Femur (tissue), 1 donor: ENCODE measurements at regions not wholly inside any gene's neighbourhood (a gene's known extent, or its start where the extent isn't known, plus 50 kb on each side); places are given as distances from the start of the nearest gene placed in this dataset.

Experiments
- DNase-seq: peaks from one replicate; pipeline ENCODE4 v3.0.0-alpha.2; 2017

- no peak for DNase-seq
These were observed 73.8 kb downstream of the RTP5 start for GRCh38 chr2:241943209-241943850.

- no peak for DNase-seq
These were observed 74.5 kb downstream of the RTP5 start for GRCh38 chr2:241943961-241944575.

DNA sequence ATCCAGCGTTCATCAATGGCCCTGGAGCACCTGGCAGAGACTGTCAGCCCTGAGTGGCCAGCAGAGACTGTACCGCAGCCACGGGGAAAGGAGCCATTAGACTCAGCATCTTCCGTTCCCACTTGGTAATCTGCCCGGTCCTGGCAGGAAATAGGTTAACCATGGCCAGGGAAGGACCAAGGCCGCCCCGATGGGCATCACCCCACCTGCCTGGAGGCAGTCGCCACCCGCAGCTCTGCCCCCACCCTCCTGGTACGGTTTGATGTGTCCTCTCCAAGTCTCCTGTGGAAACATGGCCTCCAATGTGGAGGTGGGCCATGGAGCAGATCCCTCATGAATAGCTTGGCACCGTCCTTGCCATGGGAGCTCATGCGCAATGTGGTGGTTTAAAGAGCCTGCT lies 75.3 kb downstream of the RTP5 start:
- no peak for DNase-seq

DNA sequence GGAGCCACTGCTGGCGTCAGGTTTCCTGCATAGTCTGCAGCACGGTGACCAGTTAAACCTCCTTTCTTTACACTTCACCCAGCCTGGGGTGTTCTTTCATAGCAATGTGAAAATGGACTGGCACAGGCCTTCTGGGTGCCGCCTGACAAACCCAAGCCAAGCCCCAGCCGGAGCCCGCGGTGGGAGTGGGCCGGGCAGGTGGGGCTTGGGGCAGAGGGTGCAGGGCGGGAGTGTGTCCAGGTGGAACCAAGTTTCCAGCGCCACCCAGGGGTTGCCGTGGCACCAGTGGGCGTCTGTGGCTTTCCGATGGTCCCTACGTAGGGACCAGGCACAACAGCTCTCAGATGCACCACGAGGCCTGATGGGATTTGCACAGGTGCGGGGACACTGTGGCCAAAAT lies 75.8 kb downstream of the RTP5 start:
- no peak for DNase-seq

GRCh38 chr2:241945803-241946202 lies 76.3 kb downstream of the RTP5 start:
- DNase-seq: no peak

GRCh38 chr2:241946306-241947003 lies 76.9 kb downstream of the RTP5 start:
- DNase-seq: no peak

DNA sequence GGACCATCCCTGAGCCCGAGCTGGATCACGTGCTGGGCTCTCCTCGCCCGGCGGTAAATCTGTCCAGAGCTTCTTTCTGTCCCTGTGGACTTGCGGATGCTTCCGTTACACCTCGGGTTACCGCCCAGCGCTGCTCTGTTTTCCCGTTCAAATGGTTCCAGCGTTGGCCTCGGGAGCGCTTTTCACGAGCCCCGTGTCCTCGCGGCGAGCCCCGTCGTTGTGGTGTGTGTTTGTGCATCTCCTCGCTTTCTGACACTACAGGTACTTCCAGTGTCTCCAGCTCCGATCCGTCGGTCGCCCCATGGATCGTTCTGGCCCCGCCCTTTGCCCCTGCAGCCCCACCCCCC lies 77.4 kb downstream of the RTP5 start:
- DNase-seq: no peak

DNA sequence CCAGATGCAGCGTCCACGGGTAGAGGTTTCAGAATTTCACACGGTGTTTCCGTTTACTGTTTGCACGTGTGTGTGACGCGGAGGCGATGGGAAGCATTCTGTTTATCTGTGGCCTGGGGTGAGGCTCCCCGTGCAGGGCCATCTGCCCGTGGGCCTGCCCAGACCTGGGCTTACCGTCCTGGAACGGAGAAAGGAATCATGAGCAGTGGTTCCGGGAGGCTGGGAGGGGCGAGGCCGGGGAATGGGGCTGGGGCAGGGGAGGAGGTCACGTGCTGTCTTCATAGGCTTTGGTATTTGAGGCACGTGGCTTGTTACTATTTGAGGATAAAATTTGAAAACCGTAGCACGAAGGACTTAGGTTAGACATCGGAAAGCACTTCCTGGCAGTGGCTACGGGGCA lies 77.9 kb downstream of the RTP5 start:
- no peak for DNase-seq

- no peak for DNase-seq
These were observed 78.3 kb downstream of the RTP5 start for GRCh38 chr2:241947876-241948275.

DNA sequence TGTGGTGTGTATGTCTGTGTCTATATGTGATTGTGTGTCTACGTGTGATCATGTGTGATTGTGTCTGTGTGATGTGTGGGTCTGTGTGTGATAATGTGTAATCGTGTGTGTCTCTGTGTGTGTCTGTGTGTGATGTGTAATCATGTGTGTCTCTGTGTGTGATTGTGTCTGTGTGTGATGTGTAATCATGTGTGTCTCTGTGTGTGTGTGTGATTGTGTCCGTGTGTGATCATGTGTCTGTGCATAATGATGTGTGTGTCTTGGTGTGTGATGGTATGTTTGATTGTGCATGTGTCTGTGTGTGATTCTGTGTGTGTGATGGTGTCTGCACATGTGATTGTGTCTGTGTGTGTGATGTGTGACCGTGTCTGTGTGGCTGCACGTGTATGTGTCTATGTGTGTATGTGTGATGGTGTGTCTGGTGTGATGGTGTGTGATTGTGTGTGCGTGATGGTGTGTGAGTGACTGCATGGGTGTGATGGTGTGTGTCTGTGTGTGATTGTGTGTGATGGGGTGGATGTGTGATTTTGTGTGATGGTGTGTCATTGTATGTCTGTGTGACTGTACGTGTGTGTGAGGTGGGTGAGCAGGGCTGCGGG lies 78.9 kb downstream of the RTP5 start:
- DNase-seq: no peak

DNA sequence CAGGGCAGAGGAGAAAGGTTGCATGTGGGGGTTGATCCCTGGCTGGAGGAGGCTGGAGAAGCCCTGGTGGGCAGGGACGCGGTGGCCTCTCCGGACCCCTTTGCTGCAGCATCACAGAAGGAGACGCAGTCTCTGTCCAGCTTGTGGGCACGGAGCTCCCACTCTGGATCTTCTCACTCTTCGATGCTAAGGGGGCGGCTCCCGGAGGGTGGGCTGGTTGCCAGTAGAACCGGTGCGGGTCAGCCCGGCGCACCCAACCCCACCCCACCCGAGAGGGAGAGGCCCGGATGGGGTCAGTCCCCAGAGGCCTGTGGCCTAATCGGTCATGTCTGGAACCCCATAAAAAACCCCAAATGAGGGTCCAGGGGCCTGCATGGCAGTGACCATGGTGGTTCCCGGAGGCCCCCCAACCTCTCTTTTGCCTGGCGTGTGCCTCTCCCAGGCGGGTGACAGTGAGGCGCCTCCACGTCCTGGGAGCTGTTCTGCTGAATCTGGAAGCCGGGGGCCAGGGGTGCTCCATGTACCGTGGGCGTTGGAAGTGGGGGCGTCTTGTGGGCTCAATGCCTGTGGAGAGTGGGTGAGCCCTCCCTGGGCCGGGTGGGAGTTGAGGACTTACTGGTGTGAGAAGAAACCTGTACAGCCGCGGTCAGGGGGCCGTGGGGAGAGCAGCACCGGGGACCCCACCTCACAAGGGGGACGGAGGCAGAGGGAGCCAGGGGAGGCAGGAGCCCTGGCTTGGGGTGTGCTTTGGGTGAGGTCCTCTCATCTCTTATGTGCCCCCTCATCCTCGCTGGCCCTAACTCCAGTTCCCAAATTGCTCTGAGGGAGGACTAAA lies 79.6 kb downstream of the RTP5 start:
- no peak for DNase-seq

- no peak for DNase-seq
These were observed 80.3 kb downstream of the RTP5 start for GRCh38 chr2:241949736-241950412.

- DNase-seq: peak; percentile 87
These were observed 81.1 kb downstream of the RTP5 start for GRCh38 chr2:241950413-241951315.

- no peak for DNase-seq
These were observed 81.8 kb downstream of the RTP5 start for GRCh38 chr2:241951316-241951700.

GRCh38 chr2:241951920-241952319 lies 82.4 kb downstream of the RTP5 start:
- DNase-seq: no peak

- DNase-seq: no peak
These were observed 83.3 kb downstream of the RTP5 start for GRCh38 chr2:241952816-241953215.

DNA sequence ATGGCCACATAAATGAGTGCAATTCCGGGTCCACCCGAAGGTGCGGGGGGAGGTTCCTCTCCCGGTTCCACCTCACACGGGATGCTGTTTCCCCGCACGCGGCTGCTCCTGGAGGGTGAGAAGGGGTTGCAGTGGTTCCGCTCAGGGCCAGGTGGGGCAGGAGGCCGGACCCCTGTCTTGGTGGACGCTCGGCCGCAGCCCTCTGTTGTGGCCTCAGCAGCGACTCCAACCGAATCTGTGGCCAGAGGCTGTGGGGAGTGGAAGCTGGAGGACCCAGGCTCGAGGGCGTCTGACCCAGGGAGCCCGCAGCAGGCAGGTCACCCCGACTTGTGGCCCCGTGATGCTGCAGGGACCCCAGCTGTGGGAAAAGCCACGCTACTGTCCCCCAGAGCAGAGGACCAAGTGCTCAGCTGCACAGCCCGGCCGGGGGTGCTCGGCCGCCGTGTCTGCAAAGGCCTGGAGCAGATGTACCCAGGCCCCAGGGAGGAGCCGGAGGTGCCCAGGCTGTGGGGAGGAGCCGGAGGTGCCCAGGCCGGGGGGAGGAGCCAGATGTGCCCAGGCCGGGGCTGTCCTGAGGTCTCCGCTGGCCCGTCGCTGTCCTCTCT lies 83.9 kb downstream of the RTP5 start:
- DNase-seq: no peak

- no peak for DNase-seq
These were observed 87.1 kb downstream of the RTP5 start for GRCh38 chr2:241956521-241957110.

- no peak for DNase-seq
These were observed 87.7 kb downstream of the RTP5 start for GRCh38 chr2:241957276-241957675.

- no peak for DNase-seq
These were observed 89.5 kb downstream of the RTP5 start for GRCh38 chr2:241958818-241959545.
